Cardiac septum (tissue), 1 donor: ENCODE measurements at regions not wholly inside any gene's neighbourhood (a gene's known extent, or its start where the extent isn't known, plus 50 kb on each side); places are given as distances from the start of the nearest gene placed in this dataset.

Experiments
- DNase-seq: peaks from one replicate; pipeline ENCODE4 v3.0.0-alpha.2; 2020; ENCODE audit warnings: low spot score
- intact Hi-C: fragments of 100-400 bp; cut with DNase I; formaldehyde crosslinking; loops from one replicate; pipeline ENCODE4 v1.14.0; 2022
- donor health status: DM: no; HTN: no; CAD: no.

GRCh38 chr18:65423776-65424175, 327.0 kb upstream of the CDH7 start:
- DNase-seq: no peak
- intact Hi-C loops: no loop called here

- intact Hi-C loops: no loop called here
- no peak for DNase-seq
Measured at GRCh38 chr18:65422544-65423136, 328.2 kb upstream of the CDH7 start.

GRCh38 chr18:65415098-65415497, 335.7 kb upstream of the CDH7 start:
- intact Hi-C loops: no loop called here

GRCh38 chr18:65414501-65414900, 336.3 kb upstream of the CDH7 start:
- intact Hi-C loops: no loop called here
- DNase-seq: no peak

More at GRCh38 chr18:65415098-65415497, 335.7 kb upstream of the CDH7 start:
- no peak for DNase-seq

GRCh38 chr18:65411061-65411460, 339.8 kb upstream of the CDH7 start:
- intact Hi-C loops: no loop called here
- DNase-seq: no peak

- DNase-seq: no peak
- intact Hi-C loops: no loop called here
Measured at GRCh38 chr18:65409261-65409660, 341.6 kb upstream of the CDH7 start.

GRCh38 chr18:65403534-65403933, 347.3 kb upstream of the CDH7 start:
- DNase-seq: no peak
- intact Hi-C loops: no loop called here

GRCh38 chr18:65399091-65399490, 351.7 kb upstream of the CDH7 start:
- intact Hi-C loops: no loop called here
- DNase-seq: no peak

- intact Hi-C loops: no loop called here
- no peak for DNase-seq
Measured at GRCh38 chr18:65398347-65399075, 352.3 kb upstream of the CDH7 start.

GRCh38 chr18:65380986-65381385, 369.8 kb upstream of the CDH7 start:
- intact Hi-C loops: no loop called here
- DNase-seq: no peak

- no peak for DNase-seq
- intact Hi-C loops: no loop called here
Measured at GRCh38 chr18:65380571-65380970, 370.2 kb upstream of the CDH7 start.

- DNase-seq: no peak
- intact Hi-C loops: no loop called here
Measured at GRCh38 chr18:65372904-65373303, 377.9 kb upstream of the CDH7 start.

GRCh38 chr18:65365245-65365980, 385.4 kb upstream of the CDH7 start:
- intact Hi-C loops: no loop called here
- DNase-seq: no peak

- intact Hi-C loops: no loop called here
- no peak for DNase-seq
Measured at GRCh38 chr18:65363911-65364632, 386.7 kb upstream of the CDH7 start.

- no peak for DNase-seq
- intact Hi-C loops: no loop called here
Measured at GRCh38 chr18:65363011-65363410, 387.8 kb upstream of the CDH7 start.

- DNase-seq: no peak
Measured at GRCh38 chr18:65359479-65359878, 391.3 kb upstream of the CDH7 start.

GRCh38 chr18:65358306-65358705, 392.5 kb upstream of the CDH7 start:
- no peak for DNase-seq
- intact Hi-C loops: no loop called here

More at GRCh38 chr18:65359479-65359878, 391.3 kb upstream of the CDH7 start:
- intact Hi-C loops: no loop called here

GRCh38 chr18:65352186-65352585, 398.6 kb upstream of the CDH7 start:
- intact Hi-C loops: no loop called here
- DNase-seq: no peak

GRCh38 chr18:65349635-65350034, 401.2 kb upstream of the CDH7 start:
- intact Hi-C loops: no loop called here
- no peak for DNase-seq

- no peak for DNase-seq
- intact Hi-C loops: no loop called here
Measured at GRCh38 chr18:65347446-65347845, 403.4 kb upstream of the CDH7 start.
